ENCODE measurements at regions not wholly inside any gene's neighbourhood (a gene's known extent, or its start where the extent isn't known, plus 50 kb on each side); places are given as distances from the start of the nearest gene placed in this dataset.
"Not testable (repeated sequence)": the region's sequence is repeated elsewhere in the genome, so short reads cannot be mapped to it uniquely, and the experiment has no call there.

- no peak for DNase-seq (ENCODE audit: low spot score)
Measured at GRCh38 chr4:171348090-171348489, 465.1 kb upstream of the GALNTL6 start.

DNA sequence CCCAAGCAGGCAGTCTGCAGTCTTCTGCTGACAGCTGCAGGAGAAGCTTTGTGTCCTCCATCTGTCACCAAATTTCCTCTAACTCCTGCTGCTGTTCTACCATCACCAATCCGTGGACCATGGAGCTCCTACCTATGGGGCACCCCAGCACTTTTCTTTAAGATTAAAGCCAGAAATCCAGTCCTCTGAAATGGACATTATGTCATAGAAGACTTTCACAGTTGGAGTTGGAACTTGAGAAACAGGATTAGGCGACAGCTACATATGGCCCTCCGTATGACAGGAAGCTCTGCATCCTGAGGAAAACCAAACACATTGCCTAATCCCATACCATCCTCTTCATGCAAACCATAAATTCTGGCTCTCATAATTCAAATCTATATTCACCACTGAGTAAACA, 470.6 kb upstream of the GALNTL6 start:
- DNase-seq (ENCODE audit: low spot score): peak; percentile 73

DNA sequence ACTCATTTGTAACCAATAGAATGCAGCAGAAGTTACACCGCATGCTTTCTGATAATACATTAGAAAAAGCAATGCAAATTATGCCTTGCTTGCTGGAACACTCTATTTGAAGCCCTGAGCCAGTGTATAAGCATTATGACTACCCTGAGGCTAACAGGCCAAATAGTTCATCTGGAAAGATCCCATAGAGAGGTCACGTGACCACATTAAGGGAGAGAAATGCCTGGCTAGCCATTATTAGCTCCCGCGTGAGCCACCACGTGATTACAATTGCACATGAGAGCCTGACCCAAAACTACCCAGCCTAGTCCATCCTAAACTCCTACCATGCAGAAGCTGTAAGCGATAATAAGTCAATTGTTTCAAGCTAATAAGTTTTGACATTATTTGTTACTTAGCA, 472.9 kb upstream of the GALNTL6 start:
- no peak for DNase-seq (ENCODE audit: low spot score)

- no peak for DNase-seq (ENCODE audit: low spot score)
Measured at GRCh38 chr4:171334549-171334948, 478.7 kb upstream of the GALNTL6 start.

DNA sequence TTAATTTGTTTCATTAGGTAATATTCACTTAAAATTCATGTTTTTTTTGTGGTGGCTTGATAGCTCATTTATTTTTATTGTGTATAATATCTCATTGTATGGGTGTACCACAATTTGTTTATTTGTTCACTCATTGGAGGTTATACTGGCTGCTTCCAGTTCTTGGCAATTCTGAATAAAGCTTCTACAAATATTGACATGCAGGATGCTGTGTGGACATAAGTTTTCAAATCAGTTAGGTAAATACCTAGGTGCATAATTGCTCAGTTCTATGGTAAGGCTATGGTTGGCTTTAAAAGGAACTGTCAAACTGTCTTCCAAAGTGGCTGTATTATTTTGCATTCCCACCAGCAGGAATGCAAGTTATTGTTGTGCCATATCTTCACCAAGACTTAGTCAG, 504.5 kb upstream of the GALNTL6 start:
- no peak for DNase-seq (ENCODE audit: low spot score)

DNA sequence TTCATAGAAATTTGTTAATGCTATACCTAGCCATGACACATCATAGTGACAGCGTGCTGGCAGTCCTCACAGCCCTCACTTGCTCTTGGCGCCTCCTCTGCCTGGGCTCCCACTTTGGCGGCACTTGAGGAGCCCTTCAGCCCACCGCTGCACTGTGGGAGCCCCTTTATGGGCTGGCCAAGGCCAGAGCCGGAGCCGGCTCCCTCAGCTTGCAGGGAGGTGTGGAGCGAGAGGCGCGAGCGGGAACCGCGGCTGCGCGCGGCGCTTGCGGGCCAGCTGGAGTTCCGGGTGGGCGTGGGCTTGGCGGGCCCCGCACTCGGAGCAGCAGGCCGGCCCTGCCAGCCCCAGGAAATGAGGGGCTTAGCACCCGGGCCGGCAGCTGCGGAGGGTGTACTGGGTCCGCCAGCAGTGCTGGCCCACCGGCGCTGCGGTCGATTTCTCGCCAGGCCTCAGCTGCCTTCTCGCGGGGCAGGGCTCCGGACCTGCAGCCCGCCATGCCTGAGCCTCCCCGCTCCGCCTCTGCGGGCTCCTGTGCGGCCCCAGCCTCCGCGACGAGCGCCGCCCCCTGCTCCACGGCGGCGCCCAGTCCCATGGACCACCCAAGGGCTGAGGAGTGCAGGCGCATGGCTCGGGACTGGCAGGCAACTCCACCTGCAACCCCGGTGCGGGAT, 515.0 kb upstream of the GALNTL6 start:
- not testable (repeated sequence) for DNase-seq (ENCODE audit: low spot score)

- DNase-seq (ENCODE audit: low spot score): no peak
Measured at GRCh38 chr4:171288816-171289432, 524.3 kb upstream of the GALNTL6 start.

DNA sequence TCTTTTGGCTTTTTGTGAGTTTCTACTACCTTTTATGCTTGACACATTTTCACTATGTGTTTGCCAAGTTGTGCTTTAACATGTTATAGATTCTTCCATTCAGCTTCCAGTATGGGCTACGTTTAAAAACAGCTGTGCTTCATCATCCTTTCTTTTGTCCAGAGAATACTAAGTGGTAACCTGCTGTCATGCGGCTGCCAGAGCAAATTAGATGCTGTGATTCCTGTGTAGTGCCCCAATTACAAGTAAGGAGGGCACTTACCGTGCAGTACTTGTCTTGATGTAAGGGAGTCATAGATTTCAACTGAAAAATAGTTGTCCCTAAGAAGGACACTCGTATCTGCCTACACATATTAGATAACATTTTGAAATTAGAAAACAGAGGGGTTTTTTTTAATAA, 531.8 kb upstream of the GALNTL6 start:
- DNase-seq (ENCODE audit: low spot score): no peak

DNA sequence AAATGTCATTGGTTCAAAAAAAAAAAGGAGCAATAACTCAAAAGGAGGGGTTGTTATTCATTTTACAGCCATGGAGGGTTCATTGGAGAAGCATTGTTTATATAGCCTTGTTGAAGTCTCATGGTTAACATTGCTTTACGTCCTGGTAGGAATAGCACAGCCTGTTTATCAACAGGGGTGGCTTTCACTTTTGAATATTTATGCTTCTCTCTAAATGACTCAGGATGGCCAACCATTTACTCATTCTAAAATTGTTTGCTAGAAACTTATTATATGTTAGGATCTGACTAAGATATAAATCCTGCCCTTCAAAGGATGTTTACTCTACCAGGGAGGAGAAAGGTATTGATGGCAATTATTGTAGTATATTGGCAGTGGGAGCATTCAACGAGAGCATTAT, 534.1 kb upstream of the GALNTL6 start:
- DNase-seq (ENCODE audit: low spot score): no peak

DNA sequence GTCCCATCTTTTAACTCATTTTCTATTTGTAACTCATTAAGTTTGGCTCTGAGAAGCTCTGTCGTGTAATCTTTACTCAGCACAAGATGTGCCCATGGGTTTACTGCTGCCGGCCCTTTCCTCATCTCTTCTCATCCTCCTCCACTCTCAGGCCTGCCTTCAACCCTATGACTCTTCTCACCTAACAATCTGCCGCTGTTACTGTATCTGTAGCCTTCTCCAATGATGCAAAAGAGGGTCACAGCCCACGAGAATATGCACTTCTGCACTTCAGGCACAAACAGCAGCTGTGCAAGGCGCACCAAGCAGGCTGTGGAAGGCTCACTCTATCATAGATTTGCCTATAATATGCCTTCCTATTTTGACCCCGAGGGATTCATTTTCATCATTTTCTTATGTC, 546.5 kb upstream of the GALNTL6 start:
- DNase-seq (ENCODE audit: low spot score): no peak

- DNase-seq (ENCODE audit: low spot score): no peak
Measured at GRCh38 chr4:171265190-171265818, 547.9 kb upstream of the GALNTL6 start.

DNA sequence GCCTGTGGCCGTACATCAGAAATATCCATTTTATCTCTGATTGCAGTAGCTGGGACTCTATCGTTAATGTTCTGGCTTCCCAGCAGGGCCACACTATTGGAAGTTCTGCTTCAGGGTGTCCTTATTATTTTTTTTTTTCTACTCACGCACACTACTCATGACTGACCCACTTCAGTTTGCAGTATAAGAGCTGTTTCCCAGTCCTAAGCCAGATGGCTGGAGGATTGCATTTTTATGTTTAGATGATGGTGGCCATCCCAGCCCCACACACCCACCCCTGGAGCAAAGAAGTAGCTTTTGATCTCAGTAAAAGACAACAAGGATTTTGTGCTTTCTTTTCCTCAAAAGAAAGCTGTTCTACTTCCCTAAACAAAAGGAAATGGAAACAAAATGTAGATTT, 557.0 kb upstream of the GALNTL6 start:
- peak; percentile 0 for DNase-seq (ENCODE audit: low spot score)

DNA sequence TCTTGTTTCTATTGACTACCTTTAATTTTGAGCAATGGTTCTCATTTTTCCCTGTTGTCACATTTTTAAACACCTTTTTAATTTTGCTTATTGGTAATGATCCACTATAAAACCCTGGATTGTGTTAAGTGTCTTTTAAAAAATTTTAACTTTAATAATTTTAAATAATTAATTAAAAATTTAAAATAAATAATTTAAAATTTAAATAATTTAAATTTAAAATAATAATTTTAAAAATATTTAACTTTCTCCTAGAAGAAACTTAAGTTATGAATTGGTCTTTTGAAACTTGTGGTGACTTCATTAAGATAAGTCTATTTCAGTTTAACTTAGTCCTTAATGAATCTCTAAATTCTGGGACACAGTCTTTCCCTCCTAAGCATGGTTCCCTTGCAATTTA, 566.3 kb upstream of the GALNTL6 start:
- DNase-seq (ENCODE audit: low spot score): no peak

- no peak for DNase-seq (ENCODE audit: low spot score)
Measured at GRCh38 chr4:171242831-171243230, 570.4 kb upstream of the GALNTL6 start.

GRCh38 chr4:171239196-171239595, 574.0 kb upstream of the GALNTL6 start:
- DNase-seq (ENCODE audit: low spot score): no peak

GRCh38 chr4:171235521-171235920, 577.7 kb upstream of the GALNTL6 start:
- DNase-seq (ENCODE audit: low spot score): no peak

DNA sequence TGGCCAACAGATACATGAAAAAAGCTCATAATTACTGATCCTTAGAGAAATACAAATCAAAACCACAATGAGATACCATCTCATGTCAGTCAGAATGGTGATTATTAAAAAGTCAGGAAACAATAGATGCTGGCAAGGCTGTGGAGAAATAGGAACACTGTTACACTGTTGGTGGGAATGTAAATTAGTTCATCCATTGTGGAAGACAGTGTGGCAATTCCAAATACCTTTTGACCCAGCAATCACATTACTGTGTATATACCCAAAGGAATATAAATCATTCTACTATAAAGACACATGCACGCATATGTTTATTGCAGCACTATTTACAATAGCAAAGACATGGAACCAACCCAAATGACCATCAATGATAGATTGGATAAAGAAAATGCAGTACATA, 583.9 kb upstream of the GALNTL6 start:
- DNase-seq (ENCODE audit: low spot score): not testable (repeated sequence)

GRCh38 chr4:171221181-171221580, 592.0 kb upstream of the GALNTL6 start:
- no peak for DNase-seq (ENCODE audit: low spot score)

GRCh38 chr4:171203425-171203824, 609.8 kb upstream of the GALNTL6 start:
- no peak for DNase-seq (ENCODE audit: low spot score)

- DNase-seq (ENCODE audit: low spot score): no peak
Measured at GRCh38 chr4:171202908-171203307, 610.3 kb upstream of the GALNTL6 start.

DNA sequence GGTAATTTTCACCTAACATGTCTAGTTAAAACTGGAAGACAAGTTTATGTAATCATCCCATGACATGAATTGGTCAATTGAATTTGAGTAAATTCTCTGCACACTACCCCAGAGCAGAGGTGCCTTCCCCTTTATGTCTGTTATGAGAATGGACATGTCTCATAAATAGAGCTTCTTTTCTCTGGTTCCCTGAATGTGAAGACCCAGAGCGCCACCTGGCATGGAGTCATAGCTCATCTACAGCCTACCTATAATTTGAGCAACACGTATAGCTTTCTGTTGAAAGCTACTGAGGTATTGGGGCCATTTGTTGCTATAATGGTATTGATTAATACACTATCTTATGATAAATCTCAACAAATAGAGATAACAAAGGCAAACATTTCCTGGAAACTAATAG, 626.5 kb upstream of the GALNTL6 start:
- DNase-seq (ENCODE audit: low spot score): no peak

DNA sequence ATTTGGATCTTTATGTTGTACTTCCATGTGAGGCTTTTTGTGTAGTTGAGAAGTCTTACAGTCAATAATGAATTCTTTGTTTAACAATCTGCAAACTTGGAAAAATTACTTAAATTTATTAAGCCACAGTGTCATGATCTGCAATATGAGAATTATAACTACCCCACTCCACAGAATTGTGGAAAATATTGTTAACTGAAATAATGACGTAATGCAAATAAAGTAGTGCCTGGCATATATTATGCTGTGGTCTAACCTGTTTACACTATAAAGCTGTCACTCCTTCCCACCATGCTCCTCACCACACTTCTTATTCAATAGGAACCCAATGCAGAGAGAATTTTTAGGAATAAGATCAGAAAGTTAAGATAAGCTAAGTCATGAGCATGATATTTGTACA, 632.1 kb upstream of the GALNTL6 start:
- DNase-seq (ENCODE audit: low spot score): no peak

DNA sequence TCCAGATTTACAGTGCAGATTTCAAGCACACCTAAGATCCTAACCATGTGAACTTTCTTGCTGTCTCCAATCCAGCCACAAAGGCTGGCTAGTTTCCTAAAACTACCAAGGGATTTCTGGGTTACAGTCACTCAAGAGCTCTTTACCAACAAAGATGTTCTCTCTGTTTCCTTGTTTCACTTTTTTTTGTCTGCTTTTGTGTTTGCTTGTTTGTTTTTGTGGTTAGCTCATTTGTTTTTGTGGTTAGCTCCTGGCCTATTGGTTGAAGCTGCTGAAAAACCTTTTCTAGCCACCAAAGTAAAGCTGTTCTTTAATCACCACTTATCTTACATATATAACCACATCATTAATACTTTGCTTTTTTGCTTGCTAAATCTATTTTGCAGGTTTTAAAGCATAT, 642.5 kb upstream of the GALNTL6 start:
- no peak for DNase-seq (ENCODE audit: low spot score)

- DNase-seq (ENCODE audit: low spot score): no peak
Measured at GRCh38 chr4:171169396-171169795, 643.8 kb upstream of the GALNTL6 start.

Measured in cerebellar cortex (tissue), 1 donor.